ENCODE measurements at regions not wholly inside any gene's neighbourhood (a gene's known extent, or its start where the extent isn't known, plus 50 kb on each side); places are given as distances from the start of the nearest gene placed in this dataset.
"Not testable (repeated sequence)": the region's sequence is repeated elsewhere in the genome, so short reads cannot be mapped to it uniquely, and the experiment has no call there.

DNA sequence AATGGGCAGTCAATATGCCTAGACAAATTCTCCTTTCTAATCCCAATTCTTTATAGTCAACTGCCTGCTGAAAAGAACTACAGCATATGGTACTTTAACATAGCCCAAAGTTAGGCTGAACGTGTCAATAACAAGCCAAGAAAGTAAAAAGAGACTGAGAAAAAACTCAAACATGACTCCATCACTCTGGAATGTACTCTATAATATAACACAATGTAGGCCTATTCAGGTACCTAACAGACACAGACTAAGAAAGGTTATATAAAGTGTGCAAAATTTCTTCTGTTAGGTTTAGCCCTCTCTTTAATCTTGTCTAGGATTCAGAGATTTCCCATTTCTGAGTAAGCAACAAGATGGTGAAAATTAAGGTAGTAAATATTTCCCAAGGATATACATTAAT lies 209.7 kb upstream of the PRR16 start:
- DNase-seq: no peak

DNA sequence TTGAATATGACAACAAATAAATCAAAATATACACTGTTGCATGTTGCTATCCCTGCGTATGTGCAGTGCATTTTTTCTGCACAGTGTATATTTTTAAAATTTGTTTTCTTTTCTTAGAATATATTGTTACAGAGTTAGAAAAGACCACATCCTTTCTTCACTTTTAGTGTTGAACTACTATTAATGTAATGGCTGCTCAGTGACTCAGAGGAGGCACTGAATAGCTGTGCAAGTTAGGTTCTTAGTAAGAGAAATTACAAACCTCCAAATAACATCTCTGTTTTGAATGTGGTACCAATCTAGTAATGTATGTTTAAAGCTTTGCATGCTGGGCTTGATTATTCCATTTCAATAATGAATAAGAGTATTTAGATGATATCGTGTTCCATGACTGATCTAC lies 208.9 kb upstream of the PRR16 start:
- DNase-seq: no peak

- no peak for DNase-seq
Observed at GRCh38 chr5:120256376-120256775, 207.7 kb upstream of the PRR16 start.

- DNase-seq: no peak
Observed at GRCh38 chr5:120257358-120257971, 206.6 kb upstream of the PRR16 start.

DNA sequence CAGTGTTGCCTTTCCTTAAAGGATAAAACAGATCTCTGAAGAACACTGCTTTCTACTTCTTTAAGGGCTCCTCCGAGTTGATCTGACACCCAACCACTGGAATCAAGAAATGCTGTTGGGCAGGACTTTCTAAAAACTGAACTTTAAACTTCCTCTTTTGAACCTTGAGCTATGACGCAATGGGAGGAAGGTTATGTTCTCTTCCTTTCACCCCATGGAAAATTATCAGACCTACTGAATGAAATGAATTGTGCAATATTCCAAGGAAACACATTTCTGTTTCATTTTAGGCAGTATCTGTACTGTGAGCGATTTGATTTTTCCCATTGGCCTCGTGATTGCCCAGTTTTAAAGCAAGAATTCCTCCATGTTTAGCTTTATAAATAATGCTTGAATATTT lies 206.0 kb upstream of the PRR16 start:
- peak; percentile 24 for DNase-seq

- no peak for DNase-seq
Observed at GRCh38 chr5:120260651-120261050, 203.4 kb upstream of the PRR16 start.

DNA sequence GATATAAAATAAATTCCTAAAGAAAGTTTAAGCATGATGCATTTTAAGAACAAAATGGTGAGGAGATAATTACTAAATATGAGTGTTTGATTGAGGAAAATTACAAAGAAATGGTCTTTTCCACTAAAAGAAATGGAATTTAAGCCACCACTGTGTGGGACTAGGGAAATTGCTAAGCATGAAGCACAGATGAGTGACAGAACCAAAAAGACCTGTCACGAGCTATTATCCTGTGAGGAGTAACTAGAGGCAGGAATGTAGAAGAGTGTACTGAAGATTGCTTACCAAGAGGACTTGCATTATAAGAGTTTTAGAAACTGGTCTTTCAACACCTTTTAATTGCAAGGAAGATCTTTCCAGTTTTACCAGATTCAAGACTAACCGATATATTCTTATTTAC lies 193.6 kb upstream of the PRR16 start:
- DNase-seq: no peak

- DNase-seq: no peak
Observed at GRCh38 chr5:120293796-120294195, 170.3 kb upstream of the PRR16 start.

DNA sequence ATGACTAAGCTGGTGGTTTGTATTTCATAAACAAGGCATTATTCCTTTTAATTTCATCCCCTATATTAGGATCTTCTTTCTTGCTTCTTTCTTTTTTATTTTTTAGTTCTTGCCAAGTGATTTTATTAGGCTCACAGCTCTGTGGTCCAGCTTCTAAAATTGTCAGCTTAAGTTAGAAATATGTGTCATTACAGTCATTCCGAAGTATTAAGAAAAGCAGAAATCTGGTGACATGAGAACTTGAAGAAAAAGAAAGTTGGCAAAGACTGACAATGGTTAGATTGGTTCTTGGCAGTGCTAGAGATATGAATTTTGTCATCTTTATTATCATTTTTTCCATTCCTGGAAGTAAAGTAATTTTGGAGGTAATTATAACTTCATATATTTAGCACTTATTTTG lies 166.5 kb upstream of the PRR16 start:
- DNase-seq: no peak

- no peak for DNase-seq
Observed at GRCh38 chr5:120298981-120299380, 165.1 kb upstream of the PRR16 start.

DNA sequence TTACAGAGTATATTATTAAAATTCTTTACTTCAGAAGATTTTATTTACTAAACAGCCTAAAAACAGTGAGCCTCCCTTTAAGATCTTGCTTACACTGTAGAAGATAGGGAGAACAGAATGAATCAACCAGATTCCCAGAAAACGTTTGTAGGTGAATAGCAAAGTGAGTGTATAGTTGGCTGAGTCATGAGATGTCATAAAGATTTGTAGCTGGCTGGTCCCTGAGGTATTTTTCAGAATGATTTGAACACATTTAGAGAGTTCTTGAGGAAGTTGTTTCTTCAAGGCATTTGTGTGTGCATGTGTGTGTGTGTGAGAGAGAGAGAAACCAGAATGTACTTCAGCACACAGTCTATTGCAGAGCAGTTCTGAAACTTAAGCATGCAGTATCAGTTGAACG lies 159.4 kb upstream of the PRR16 start:
- DNase-seq: no peak

- no peak for DNase-seq
Observed at GRCh38 chr5:120306303-120306702, 157.8 kb upstream of the PRR16 start.

- DNase-seq: no peak
Observed at GRCh38 chr5:120314191-120314590, 149.9 kb upstream of the PRR16 start.

DNA sequence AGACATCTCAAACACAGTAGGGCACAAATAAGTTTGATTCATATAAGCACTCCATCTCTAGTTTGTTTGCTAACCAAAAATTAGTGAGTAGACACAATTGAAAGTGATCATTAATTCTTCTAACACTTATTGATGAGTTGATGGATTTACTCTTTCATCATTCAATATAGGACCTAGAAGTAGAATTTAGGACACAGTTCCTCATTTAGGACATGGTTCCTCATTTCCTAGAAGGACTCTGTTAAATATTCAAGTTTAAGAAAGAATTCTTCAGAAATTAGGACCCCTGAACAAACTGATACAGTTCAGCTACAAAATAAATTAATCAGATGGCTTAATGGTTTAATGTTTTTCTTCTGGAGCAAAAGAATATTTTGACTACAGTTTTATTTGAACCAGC lies 143.5 kb upstream of the PRR16 start:
- DNase-seq: no peak

DNA sequence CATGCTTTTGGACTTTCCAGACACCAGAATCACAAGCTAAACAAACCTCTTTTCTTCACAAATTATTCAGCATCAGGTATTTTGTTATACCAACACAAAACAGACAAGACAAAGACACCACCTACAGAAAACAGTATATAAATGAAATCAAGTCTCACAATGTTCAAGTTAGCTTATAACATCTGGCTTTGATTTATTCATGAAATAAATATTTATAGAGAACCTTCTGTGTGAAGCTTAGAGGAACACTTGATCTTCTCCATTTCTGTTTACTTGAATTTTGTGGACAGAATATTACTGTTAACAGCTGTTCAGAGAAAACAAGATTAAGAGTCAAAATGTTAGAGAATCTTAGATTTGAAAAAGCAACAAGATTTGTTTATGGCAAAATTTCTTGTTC lies 137.4 kb upstream of the PRR16 start:
- DNase-seq: no peak

DNA sequence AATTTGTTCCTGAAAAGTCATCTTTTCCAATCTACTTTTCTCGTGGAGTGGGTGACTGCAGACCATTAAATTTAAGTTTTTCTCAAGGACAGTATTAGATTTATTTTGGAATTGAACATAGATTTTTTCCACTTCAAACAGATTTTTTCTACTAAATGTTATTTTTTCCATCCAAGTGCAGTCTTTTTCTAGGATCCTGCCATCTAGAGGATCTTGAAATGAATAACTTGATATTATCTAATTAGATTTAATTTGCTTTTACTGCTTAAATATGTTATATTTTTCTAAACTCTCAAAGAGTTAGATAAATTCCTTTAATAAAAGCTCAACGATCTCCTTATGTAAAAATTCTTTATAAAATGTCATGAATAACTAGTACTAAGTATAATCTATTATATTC lies 136.9 kb upstream of the PRR16 start:
- no peak for DNase-seq

GRCh38 chr5:120329095-120329494 lies 135.0 kb upstream of the PRR16 start:
- no peak for DNase-seq

GRCh38 chr5:120330558-120330957 lies 133.5 kb upstream of the PRR16 start:
- no peak for DNase-seq

DNA sequence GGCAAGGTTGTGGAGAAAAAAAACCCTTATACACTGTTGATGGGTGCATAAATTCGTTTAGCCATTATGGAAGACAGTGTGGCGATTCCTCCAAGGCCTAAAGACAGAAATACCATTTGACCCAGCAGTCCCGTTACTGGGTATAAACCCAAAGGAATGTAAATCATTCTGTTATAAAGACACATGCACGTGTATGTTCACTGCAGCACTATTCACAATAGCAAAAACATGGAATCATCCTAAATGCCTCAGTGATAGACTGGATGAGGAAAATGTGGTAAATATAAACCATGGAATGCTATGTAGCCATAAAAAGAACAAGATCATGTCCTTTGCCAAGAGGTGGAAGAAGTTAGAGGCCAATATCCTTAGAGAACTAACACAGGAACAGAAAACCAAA lies 119.9 kb upstream of the PRR16 start:
- no peak for DNase-seq

DNA sequence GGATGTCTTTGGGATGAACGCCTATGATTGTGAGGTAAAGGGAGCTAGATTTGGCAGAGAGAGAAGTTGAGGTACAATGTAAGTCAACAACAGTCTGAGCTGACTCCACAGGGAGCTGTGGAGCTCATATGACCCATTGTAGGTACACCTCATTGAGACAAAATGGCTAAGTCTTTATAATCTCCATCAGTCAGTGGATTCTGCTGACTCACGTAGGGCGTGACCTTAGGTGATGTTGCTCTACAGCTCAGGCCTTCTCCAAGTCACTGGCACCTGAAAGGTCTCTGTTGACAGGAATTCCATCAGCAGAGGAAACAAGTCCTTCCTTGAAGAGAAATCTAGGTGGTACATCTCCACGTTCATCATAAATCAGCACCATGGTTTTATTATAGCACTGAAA lies 118.2 kb upstream of the PRR16 start:
- peak; percentile 16 for DNase-seq

DNA sequence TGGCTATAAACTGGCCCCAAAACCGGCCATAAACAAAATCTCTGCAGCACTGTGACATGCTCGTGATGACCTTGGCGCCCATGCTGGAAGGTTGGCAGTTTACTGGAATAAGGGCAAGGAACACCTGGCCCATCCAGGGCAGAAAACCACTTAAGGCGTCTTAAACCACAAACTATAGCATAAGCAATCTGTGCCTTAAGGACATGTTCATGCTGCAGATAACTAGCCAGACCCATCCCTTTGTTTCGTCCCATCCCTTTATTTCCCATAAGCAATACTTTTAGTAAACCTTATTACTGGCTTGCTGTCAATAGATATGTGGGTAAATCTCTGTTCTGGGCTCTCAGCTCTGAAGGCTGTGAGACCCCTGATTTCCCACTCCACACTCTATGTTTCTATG lies 113.0 kb upstream of the PRR16 start:
- DNase-seq: not testable (repeated sequence)

DNA sequence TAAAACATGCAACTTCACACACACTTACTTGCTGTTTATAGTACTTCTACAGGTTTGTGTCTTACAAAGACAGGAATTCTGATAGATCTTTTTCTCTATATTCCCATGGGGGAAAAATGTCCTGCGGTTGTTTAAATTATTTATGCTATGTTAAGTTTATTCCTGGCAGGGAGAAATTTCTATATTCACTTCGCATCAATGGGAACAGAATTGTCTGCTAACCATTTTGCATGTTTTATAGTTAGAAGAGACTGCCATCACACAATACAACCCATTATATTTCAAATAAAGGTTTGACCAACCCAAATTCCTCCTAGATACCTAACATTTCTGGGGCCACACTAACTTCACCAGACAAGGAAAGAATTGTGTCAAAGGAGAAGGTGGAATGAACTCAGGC lies 110.0 kb upstream of the PRR16 start:
- DNase-seq: no peak

DNA sequence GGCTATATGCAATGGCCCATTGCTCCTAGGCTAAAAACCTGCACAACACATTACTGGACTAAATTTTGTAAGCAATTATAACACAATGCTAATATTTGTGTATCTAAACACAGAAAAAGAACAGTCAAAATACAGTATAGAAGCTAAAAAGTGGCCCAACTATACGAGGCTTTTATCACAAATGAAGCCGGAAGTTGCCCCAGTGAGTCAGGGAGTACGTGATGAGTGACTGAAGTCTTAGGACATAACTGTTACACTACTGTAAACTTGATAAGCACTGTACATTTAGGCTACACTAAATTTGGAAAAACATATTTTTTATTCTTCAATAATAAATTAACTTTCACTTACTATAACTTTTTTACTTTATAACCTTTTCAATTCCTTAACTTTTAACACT lies 105.2 kb upstream of the PRR16 start:
- DNase-seq: no peak

DNA sequence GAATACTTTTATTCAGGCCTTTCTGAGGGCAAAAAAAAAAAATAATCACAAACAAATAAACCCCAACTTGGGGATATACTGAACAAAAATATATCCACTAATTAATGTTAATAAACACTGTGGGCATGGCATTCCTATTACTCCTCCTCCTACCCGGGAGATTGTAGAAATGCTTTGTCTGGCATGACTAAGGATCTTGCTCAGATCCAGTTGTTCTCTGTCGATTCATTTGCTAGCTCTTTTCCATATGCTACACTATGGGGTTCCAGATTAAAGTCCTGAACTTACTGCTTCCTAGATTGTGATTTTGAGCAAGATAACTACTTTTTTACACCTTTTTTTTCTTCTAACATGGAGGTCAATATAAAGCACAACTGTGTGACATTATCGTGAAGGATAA lies 102.2 kb upstream of the PRR16 start:
- DNase-seq: no peak

- DNase-seq: no peak
Observed at GRCh38 chr5:120362426-120362825, 101.7 kb upstream of the PRR16 start.

Data from RPMI8226 (cell line).